HCT116 (cell line): ENCODE measurements at regions not wholly inside any gene's neighbourhood (a gene's known extent, or its start where the extent isn't known, plus 50 kb on each side); places are given as distances from the start of the nearest gene placed in this dataset.

Experiments
- ATAC-seq: fragments of 200-7000 bp; cut with Tn5 transposase; 2 replicates; pipeline ENCODE4 v1.9.1; 2020; ENCODE audit warnings: mild to moderate bottlenecking, moderate library complexity
- BruUV-seq: library from RNA; stranded (reverse); fragments of 400-500 nt; replicated peaks from 2 replicates; lab custom pipeline; 2021; lab: Mats Ljungman, UMichigan
- CTCF ChIA-PET: fragments of 300-600 bp; sonication (Branson Sonifier 250); formaldehyde crosslinking; loops from one replicate; lab custom pipeline; 2021; ENCODE audit warnings: antibody characterized with exemption; lab: Charles Lee
- POLR2A ChIA-PET: fragments of 300-600, 350-600 bp; sonication (Branson Sonifier 250); formaldehyde crosslinking; loops from one replicate; lab custom pipeline; 2021; ENCODE audit warnings: antibody characterized with exemption; lab: Charles Lee
- RAD21 ChIA-PET, 2 experiments: fragments of 300-600 bp; sonication (Branson Sonifier 250); formaldehyde crosslinking; loops; one replicate each; lab custom pipeline; 2023; ENCODE audit warnings: low total read pairs in 2 of 2; ENCODE audit not compliant: uncharacterized antibody in 2 of 2, unreplicated experiment in 2 of 2, low non-redundant PET in 1 of 2; lab: Charles Lee
- DNase-seq: peaks from one replicate; pipeline ENCODE4 v3.0.0-alpha.2; 2010; ENCODE audit warnings: low read depth, low spot score
- H2AFZ ChIP-seq: fragments of 200-600 bp; shearing (Covaris generic), sonication (generic); 2 replicates; pipeline ENCODE4 v1.6.1; 2017; ENCODE audit warnings: low read depth, mixed run types, mixed read lengths, antibody characterized with exemption, low read length; ENCODE audit not compliant: poor library complexity, severe bottlenecking
- H3K27ac ChIP-seq: 2 replicates; pipeline ENCODE4 v1.5.1; 2012; ENCODE audit warnings: low read depth, low read length
- H3K27me3 ChIP-seq: fragments of 200-600 bp; sonication (generic); 2 replicates; pipeline ENCODE4 v1.6.1; 2016; ENCODE audit warnings: mixed run types, low read length, mixed read lengths; ENCODE audit not compliant: insufficient read depth
- H3K36me3 ChIP-seq, 2 experiments: fragments of 200-500 bp in 1 of 2; fragments of 200-600 bp in 1 of 2; sonication (Bioruptor generic) in 1 of 2; sonication (generic) in 1 of 2; 2 replicates each; pipeline versions ENCODE4 v1.5.1 to v1.6.1; 2014 to 2016; ENCODE audit warnings: low read length in 2 of 2, inconsistent platforms in 1 of 2, mixed read lengths in 1 of 2, mixed run types in 1 of 2; ENCODE audit not compliant: insufficient read depth in 2 of 2, control insufficient read depth in 1 of 2
- H3K4me1 ChIP-seq, 2 experiments: fragments of 200-600 bp in 1 of 2; sonication (generic) in 1 of 2; 2 replicates each; pipeline versions ENCODE4 v1.5.1 to v1.6.1; 2012 to 2017; ENCODE audit warnings: low read length in 2 of 2, inconsistent platforms in 1 of 2, mild to moderate bottlenecking in 1 of 2, mixed read lengths in 1 of 2, mixed run types in 1 of 2, moderate library complexity in 1 of 2; ENCODE audit not compliant: insufficient read depth in 2 of 2, control insufficient read depth in 1 of 2
- H3K4me2 ChIP-seq: fragments of 200-600 bp; sonication (generic); 2 replicates; pipeline ENCODE4 v1.6.1; 2017; ENCODE audit warnings: mixed run types, low read length, mixed read lengths
- H3K4me3 ChIP-seq, 2 experiments: fragments of 200-600 bp in 1 of 2; sonication (generic) in 1 of 2; replicated peaks in 1 of 2; 2 replicates each; pipeline ENCODE4 v1.5.1; 2011 to 2016; ENCODE audit warnings: low read length in 2 of 2, control low read depth in 1 of 2, low read depth in 1 of 2, mild to moderate bottlenecking in 1 of 2, mixed read lengths in 1 of 2, mixed run types in 1 of 2
- H3K79me2 ChIP-seq: fragments of 200-600 bp; sonication (generic); 2 replicates; pipeline ENCODE4 v1.6.1; 2017; ENCODE audit warnings: mild to moderate bottlenecking, mixed run types, low read length, moderate library complexity, mixed read lengths; ENCODE audit not compliant: insufficient read depth
- H3K9ac ChIP-seq: fragments of 200-600 bp; sonication (generic); 2 replicates; pipeline ENCODE4 v1.6.1; 2016; ENCODE audit warnings: low read length, mixed read lengths
- H3K9me2 ChIP-seq: fragments of 200-600 bp; sonication (generic), shearing (Covaris generic); 2 replicates; pipeline ENCODE4 v1.6.1; 2017; ENCODE audit warnings: mixed run types, mild to moderate bottlenecking, moderate library complexity; ENCODE audit not compliant: insufficient read depth
- H3K9me3 ChIP-seq, 2 experiments: fragments of 200-500 bp in 1 of 2; fragments of 200-600 bp in 1 of 2; sonication (Bioruptor generic) in 1 of 2; sonication (generic) in 1 of 2; 2 replicates each; pipeline ENCODE4 v1.6.1; 2014 to 2017; ENCODE audit warnings: low read length in 2 of 2, mixed read lengths in 2 of 2, inconsistent platforms in 1 of 2, low read depth in 1 of 2, mild to moderate bottlenecking in 1 of 2, mixed run types in 1 of 2, moderate library complexity in 1 of 2; ENCODE audit not compliant: control insufficient read depth in 1 of 2, insufficient read depth in 1 of 2
- H4K20me1 ChIP-seq: fragments of 200-600 bp; sonication (generic), shearing (Covaris generic); 2 replicates; pipeline ENCODE4 v1.6.1; 2017; ENCODE audit warnings: mixed run types, mild to moderate bottlenecking, moderate library complexity; ENCODE audit not compliant: insufficient read depth
- CBX3 ChIP-seq: IDR thresholded peaks from 2 replicates; pipeline ENCODE4 v1.6.1; 2012; ENCODE audit warnings: low read depth
- EGR1 ChIP-seq: IDR thresholded peaks from 2 replicates; pipeline ENCODE4 v1.6.1; 2012; ENCODE audit warnings: low read depth
- ELF1 ChIP-seq: IDR thresholded peaks from 2 replicates; pipeline ENCODE4 v1.6.1; 2012; ENCODE audit warnings: low read depth, borderline replicate concordance
- EZH2 ChIP-seq: fragments of 200-600 bp; sonication (generic); IDR thresholded peaks from 2 replicates; pipeline ENCODE4 v1.6.1; 2017; ENCODE audit warnings: antibody characterized with exemption, mixed run types
- EZH2phosphoT487 ChIP-seq: fragments of 200-600 bp; IDR thresholded peaks from 2 replicates; pipeline ENCODE4 v1.6.1; 2018; ENCODE audit warnings: antibody characterized with exemption, borderline replicate concordance
- REST ChIP-seq: IDR thresholded peaks from 2 replicates; pipeline ENCODE4 v1.6.1; 2012; ENCODE audit warnings: low read depth
- SRF ChIP-seq: IDR thresholded peaks from 2 replicates; pipeline ENCODE4 v1.6.1; 2012; ENCODE audit warnings: low read depth
- YY1 ChIP-seq: IDR thresholded peaks from 2 replicates; pipeline ENCODE4 v1.6.1; 2011; ENCODE audit warnings: low read length, low read depth, moderate library complexity, mild to moderate bottlenecking; ENCODE audit not compliant: insufficient replicate concordance; ENCODE audit errors: extremely low read depth
- ZFX ChIP-seq: fragments of 450-650 bp; IDR thresholded peaks from 2 replicates; pipeline ENCODE4 v1.6.1; 2017
- ZNF274 ChIP-seq: fragments of 200-500 bp; sonication (Bioruptor generic); IDR thresholded peaks from 2 replicates; pipeline ENCODE4 v1.6.1; 2014; ENCODE audit warnings: mild to moderate bottlenecking, low read depth, low read length, inconsistent platforms
- intact Hi-C: fragments of 100-400 bp; cut with micrococcal nuclease; formaldehyde crosslinking; loops from 2 replicates; pipeline ENCODE4 v1.10.0; 2022

GRCh38 chr4:82284475-82284857, 89.3 kb downstream of the HNRNPD start:
- intact Hi-C loops, result no loop called here
- no peaks in the 10 kb centered on the region for H3K9me3 ChIP-seq
- CTCF ChIA-PET, result interaction anchor here (0.6 to 1.3 kb wide), 26 partner anchors 8 to 817 kb away, joined by 3 to 14 read pairs (median 4); no protein-coding TSS in a partner anchor
- H3K9me2 ChIP-seq, result no peaks in the 10 kb centered on the region
- peak; percentile 1; the same call in 1 of the 2 replicates for ATAC-seq
- no peaks in the 10 kb centered on the region for H3K79me2 ChIP-seq
- peaks cover 0 to 12% of the 10 kb centered on the region in 2 experiments; a peak in 2 of 4 replicates for H3K4me1 ChIP-seq
- peak overlapping the region; percentile 24 to 46 for H3K4me3 ChIP-seq
- H3K4me2 ChIP-seq, result peak overlapping the region; percentile 87
- RAD21 ChIA-PET, result no interaction called here
- peak overlapping the region; percentile 99 for H2AFZ ChIP-seq
- BruUV-seq, result no TSS peak
- H3K27me3 ChIP-seq, result peaks cover 6% of the 10 kb centered on the region; the same call in 1 of the 2 replicates
- TF ChIP-seq SRF, result no peak
- no peak for TF ChIP-seq EGR1
- TF ChIP-seq ZNF274, result no peak
- no peak for TF ChIP-seq ZFX
- TF ChIP-seq EZH2, result no peak
- no peak for TF ChIP-seq ELF1
- TF ChIP-seq REST, result no peak
- TF ChIP-seq CBX3, result no peak
- TF ChIP-seq EZH2phosphoT487, result no peak
- TF ChIP-seq YY1, result no peak
- H3K27ac ChIP-seq, result no peak overlapping the region
- H3K9ac ChIP-seq, result no peak overlapping the region
- POLR2A ChIA-PET, result interaction anchor here (1.2 kb wide), 1 partner anchor 145 kb away, joined by 3 read pairs; no protein-coding TSS in a partner anchor
- no peaks in the 10 kb centered on the region for H3K36me3 ChIP-seq
- DNase-seq, result no peak
- no peaks in the 10 kb centered on the region for H4K20me1 ChIP-seq
